SKM-1 treated with dmso at 0.1 percent for 144 hours (cell line): ENCODE measurements at regions not wholly inside any gene's neighbourhood (a gene's known extent, or its start where the extent isn't known, plus 50 kb on each side); places are given as distances from the start of the nearest gene placed in this dataset.
"Not testable (repeated sequence)": the region's sequence is repeated elsewhere in the genome, so short reads cannot be mapped to it uniquely, and the experiment has no call there.

Experiments used
- DNase-seq: peaks from one replicate; lab custom pipeline; 2025; ENCODE audit not compliant: unreplicated experiment; lab: John Stamatoyannopoulos, UW

- DNase-seq: not testable (repeated sequence)
Measured at GRCh38 chrX:35221391-35221790, 278.8 kb downstream of the FAM47B start.

DNA sequence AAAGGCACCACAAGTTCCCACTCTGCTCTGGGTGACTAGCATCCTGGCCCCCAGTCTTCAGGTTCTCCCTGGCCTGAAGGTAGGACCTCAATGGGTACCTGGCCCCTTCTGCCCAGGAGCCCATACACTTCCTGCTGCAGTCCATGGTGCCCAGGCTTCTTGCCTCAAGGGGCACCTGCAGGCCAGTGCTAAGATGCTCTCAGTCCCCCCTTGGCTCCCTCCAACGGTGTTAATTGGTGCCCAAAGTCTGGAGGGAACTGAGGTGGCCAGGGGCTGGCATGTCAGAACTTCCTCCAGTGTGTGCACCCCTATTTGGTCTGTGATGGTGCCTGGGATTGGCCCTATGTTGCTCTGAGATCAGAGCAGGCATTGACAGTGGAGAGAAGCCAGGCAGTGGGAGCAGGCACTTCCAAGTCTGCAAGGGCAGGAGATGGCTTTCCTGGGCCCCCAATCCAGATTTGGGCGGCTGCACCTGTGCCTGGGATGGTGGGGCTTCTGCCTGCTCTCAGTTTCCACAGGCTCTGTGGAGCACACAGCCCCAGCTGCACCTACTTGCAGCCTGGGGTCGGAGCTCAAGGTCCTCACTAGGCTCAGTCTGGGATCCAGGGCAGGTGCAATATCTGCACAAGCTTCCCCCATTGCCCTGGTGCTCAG lies 301.6 kb downstream of the FAM47B start:
- DNase-seq: no peak

DNA sequence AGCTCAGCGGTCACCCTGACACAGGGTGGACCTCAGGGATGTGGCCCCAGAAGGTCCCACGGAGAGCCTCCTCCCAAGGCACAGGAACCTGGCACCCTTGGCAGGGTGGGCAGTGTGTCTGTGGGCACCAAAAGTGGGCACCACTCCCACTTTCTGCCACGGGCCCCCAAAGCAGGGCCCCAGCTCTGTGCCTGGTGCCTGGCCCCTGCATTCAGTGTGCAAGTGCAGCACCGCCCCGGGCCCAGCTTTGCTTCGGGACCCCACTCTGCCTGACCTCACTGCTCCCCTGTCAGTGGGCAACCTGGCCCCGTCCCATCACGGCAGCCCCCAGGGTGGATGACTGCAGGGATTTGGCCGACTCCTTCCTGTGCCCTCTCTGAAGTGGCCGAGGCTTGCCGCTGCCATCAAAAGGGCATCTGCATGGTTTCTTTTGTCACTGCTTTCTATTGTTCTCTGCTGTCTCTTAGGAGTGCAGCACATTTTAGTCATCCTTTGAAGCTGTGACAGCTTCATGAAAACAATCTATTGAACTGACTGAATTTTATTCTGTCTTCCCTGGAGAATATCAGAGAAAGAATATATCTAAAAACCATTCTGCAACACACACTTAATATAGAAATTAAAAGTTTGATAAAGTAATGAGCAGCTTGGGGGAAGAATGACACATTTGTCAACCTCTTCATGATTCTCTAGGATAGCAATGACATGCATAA lies 302.4 kb downstream of the FAM47B start:
- no peak for DNase-seq

GRCh38 chrX:35251226-35251625 lies 308.6 kb downstream of the FAM47B start:
- DNase-seq: no peak

GRCh38 chrX:35276115-35276514 lies 333.5 kb downstream of the FAM47B start:
- DNase-seq: no peak

DNA sequence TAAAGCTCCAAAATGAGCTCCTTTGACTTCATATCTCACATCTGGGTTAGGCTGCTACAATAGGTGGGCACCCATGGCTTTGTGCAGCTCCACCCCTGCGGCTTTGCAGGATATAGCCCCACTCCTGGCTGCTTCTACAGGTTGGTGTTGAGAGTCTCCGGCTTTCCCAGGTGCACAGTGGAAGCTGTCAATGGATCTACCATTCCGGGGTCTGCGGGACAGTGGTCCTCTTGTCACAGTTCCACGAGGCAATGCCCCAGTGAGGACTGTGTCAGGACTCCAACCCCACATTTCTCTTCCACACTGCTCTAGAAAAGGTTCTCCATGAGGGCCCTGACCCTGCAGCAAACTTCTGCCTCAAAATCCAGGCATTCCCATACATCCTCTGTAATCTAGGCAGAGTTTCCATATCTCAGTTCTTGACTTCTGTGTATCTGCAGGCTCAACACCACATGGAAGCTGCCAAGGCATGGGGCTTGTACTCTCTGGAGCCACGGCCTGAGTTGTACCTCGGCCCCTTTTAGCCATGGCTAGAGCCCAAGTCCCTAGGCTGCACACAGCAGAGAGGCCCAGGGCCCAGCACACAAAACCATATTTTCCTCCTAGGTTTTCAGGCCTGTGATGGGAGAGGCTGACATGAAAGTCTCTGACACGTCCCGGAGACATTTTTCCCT lies 342.8 kb downstream of the FAM47B start:
- no peak for DNase-seq

DNA sequence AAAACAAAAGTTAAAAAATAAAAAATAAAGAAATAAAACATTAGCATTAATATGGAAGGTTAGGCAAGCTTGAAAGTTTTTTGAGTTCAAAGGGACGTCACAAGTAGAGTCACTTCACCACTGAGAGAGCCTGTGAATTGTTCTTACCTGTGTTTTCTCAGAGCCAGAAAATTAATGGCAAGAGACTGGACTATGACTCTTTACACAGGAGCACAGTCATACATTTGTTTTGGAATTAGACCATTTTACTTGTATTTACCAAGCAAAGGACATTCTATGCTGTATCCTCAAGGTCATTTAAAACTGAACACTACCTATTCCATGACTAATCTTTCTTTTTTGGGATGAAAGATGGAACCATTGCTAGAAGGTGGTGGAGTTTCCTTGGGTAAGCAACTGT lies 346.1 kb downstream of the FAM47B start:
- no peak for DNase-seq

DNA sequence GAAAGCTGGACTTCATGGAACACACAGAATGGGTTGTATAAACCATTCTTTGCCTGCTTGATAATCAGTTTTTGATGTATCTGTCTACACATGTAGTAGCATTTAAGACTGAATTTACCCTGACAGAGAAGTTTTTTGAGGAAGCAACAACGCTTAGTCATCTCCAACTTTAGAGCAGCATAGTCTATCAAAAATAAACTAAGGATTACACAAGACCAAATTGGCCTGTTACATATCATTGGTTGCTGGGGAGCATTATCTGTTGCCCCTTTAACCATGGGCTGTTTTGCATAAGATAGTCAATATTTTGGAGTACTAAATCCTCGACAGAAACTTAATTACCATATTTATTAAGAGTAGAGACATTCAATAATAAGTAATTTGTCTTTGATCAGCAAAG lies 347.4 kb downstream of the FAM47B start:
- DNase-seq: peak; percentile 1

DNA sequence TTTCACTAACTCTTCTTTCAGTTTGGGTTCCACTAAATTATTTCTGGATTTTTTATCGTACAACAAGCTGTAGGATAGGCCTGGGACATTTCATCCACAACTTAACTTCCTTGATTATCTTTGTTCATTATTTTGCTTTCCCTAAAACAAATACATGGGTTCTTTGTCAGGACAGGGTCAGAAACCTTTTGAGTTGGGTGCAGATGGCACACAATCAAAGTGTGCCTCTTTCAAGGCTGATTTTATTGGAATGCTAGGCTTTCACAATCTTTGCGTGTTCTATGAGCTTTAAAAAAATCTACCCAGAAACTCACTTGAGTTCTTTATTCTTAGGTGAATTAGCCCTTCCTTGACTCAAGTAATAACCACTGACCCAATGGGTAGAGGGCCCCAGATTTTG lies 348.4 kb downstream of the FAM47B start:
- DNase-seq: no peak

- no peak for DNase-seq
Measured at GRCh38 chrX:35292522-35292921, 349.9 kb downstream of the FAM47B start.

- not testable (repeated sequence) for DNase-seq
Measured at GRCh38 chrX:35305037-35305436, 362.4 kb downstream of the FAM47B start.

- no peak for DNase-seq
Measured at GRCh38 chrX:35339796-35340195, 397.2 kb downstream of the FAM47B start.

DNA sequence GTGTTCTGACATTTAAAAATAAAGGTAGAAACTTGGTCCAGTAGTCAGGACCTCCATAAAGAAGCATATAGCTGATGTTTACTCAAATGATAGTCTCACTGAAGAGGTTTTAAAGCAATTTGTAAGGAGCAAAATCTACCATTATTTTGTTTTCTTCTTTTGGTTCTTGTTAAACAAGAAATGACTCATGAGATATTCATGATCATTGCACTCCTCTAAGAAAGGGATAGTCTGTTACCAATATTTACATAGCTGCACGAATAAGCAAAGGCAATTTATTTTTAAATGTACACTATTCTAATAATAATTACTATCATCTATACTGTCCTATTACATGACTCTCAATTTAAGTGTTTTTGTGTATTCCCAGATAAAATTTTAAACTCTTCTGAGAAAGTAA lies 397.9 kb downstream of the FAM47B start:
- DNase-seq: no peak

DNA sequence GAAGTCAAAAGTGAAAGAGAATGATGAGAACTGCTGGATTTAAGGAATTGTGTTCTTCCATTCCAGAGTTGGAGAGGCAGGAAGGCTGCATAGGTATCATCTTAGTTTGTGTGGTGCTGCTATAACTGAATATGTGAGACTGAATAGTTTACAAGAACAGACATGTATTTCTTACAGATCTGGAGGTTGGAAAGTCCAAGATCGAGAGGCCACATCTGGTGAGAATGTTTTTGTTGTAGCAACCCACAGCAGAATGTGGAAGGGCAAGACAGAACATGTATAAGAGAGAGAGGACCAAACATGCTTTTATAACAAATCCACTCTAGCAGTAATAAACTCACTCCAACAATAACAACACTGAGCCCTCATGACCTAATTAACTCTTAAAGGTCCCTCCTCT lies 408.6 kb downstream of the FAM47B start:
- no peak for DNase-seq

- no peak for DNase-seq
Measured at GRCh38 chrX:35351795-35352483, 409.3 kb downstream of the FAM47B start.

DNA sequence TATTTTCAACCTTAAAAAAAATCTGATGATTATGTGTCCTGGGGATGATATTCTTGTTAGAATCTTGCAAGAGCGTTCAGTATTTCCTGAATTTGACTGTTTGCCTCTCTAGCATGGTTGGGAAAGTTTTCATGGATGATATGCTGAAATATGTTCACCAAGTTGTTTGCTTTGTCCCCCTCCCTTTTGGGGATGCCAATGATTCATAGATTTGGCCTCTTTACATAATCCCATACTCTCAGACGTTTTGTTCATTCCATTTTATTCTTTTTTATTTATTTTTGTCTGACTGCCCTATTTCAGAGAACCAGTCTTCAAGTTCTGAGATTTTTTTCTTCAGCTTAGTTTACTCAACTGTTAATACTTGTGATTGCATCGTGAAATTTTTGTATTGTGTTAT lies 415.1 kb downstream of the FAM47B start:
- no peak for DNase-seq

GRCh38 chrX:35362866-35363265 lies 420.3 kb downstream of the FAM47B start:
- no peak for DNase-seq

GRCh38 chrX:35374116-35374515 lies 424.0 kb upstream of the MAGEB16 start:
- no peak for DNase-seq

GRCh38 chrX:35380808-35381700 lies 417.1 kb upstream of the MAGEB16 start:
- peak; percentile 3 for DNase-seq

GRCh38 chrX:35381709-35382108 lies 416.4 kb upstream of the MAGEB16 start:
- DNase-seq: not testable (repeated sequence)

DNA sequence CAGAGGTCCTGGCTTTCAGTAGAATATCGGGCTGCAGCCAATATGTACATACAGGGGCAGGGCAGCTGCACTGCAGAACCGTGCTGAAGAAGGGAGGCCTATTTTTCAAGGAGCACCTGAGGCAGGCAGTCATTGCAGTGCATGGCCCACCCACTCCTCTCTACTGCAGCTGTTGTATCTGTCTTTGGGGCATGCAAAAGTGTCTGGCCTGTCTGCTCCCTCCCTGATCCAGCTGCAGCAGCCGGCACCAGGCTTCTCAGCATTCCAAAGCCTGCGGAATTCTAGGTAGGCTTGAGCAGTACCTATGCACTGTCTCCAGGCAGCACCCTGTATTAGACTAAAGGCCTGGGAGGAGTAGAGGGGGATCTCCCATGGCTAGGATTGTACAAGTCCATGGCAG lies 415.2 kb upstream of the MAGEB16 start:
- DNase-seq: no peak
